IMR-90 (cell line): ENCODE measurements at regions not wholly inside any gene's neighbourhood (a gene's known extent, or its start where the extent isn't known, plus 50 kb on each side); places are given as distances from the start of the nearest gene placed in this dataset.

Source experiments
- ATAC-seq: fragments of 200-7000 bp; cut with Tn5 transposase; 2 replicates; pipeline ENCODE4 v1.9.1; 2020; ENCODE audit warnings: low read depth, mild to moderate bottlenecking, moderate library complexity
- BruUV-seq: library from RNA; stranded (reverse); fragments of 400-500 nt; replicated peaks from 2 replicates; lab custom pipeline; 2021; lab: Mats Ljungman, UMichigan
- CTCF ChIA-PET: fragments of 300-600 bp; formaldehyde crosslinking; extraction: SDS; loops from one replicate; lab custom pipeline; 2021; ENCODE audit warnings: antibody characterized with exemption; lab: Yijun Ruan, JAX
- POLR2A ChIA-PET: fragments of 300-600 bp; sonication (Branson Sonifier 250); formaldehyde crosslinking; loops from one replicate; lab custom pipeline; 2022; ENCODE audit warnings: antibody characterized with exemption; ENCODE audit not compliant: unreplicated experiment; lab: Charles Lee
- DNase-seq: peaks from one replicate; pipeline ENCODE4 v3.0.0; 2013
- H2AFZ ChIP-seq: replicated peaks from 2 replicates; pipeline ENCODE3; 2013; ENCODE audit warnings: low read length, mild to moderate bottlenecking; ENCODE audit not compliant: poor library complexity
- H2AK5ac ChIP-seq: 2 replicates; pipeline ENCODE4 v1.6.1; 2013; ENCODE audit warnings: low read depth, low read length, inconsistent platforms
- H2AK9ac ChIP-seq: replicated peaks from 2 replicates; pipeline ENCODE3; 2013; ENCODE audit warnings: mild to moderate bottlenecking, low read depth, low read length, moderate library complexity; ENCODE audit not compliant: poor library complexity
- H2BK120ac ChIP-seq: 2 replicates; pipeline ENCODE4 v1.6.1; 2013; ENCODE audit warnings: low read depth, low read length, inconsistent platforms
- H2BK15ac ChIP-seq: 3 replicates; pipeline ENCODE4 v1.6.1; 2013; ENCODE audit warnings: low read depth, low read length, inconsistent platforms
- H2BK20ac ChIP-seq: 2 replicates; pipeline ENCODE4 v1.6.1; 2013; ENCODE audit warnings: low read depth, mild to moderate bottlenecking, inconsistent platforms, low read length, moderate library complexity
- H2BK5ac ChIP-seq: 2 replicates; pipeline ENCODE4 v1.6.1; 2013; ENCODE audit warnings: mild to moderate bottlenecking, low read depth, low read length, inconsistent platforms; ENCODE audit not compliant: poor library complexity, severe bottlenecking
- H3K14ac ChIP-seq: replicated peaks from 2 replicates; pipeline ENCODE4 v1.6.1; 2013; ENCODE audit warnings: low read depth, low read length, inconsistent platforms
- H3K18ac ChIP-seq: 2 replicates; pipeline ENCODE4 v1.6.1; 2013; ENCODE audit warnings: low read depth, low read length, control low read depth
- H3K23ac ChIP-seq: 2 replicates; pipeline ENCODE4 v1.6.1; 2013; ENCODE audit warnings: low read depth, low read length, inconsistent platforms
- H3K27ac ChIP-seq: 2 replicates; pipeline ENCODE4 v1.5.1; 2013; ENCODE audit warnings: mild to moderate bottlenecking, control low read depth, low read length; ENCODE audit not compliant: insufficient read depth
- H3K27me3 ChIP-seq: 2 replicates; pipeline ENCODE4 v1.6.1; 2013; ENCODE audit warnings: low read length; ENCODE audit not compliant: control insufficient read depth, insufficient read depth
- H3K36me3 ChIP-seq: 2 replicates; pipeline ENCODE4 v1.6.1; 2013; ENCODE audit warnings: low read length, mixed read lengths; ENCODE audit not compliant: control insufficient read depth, insufficient read depth
- H3K4ac ChIP-seq: 2 replicates; pipeline ENCODE4 v1.6.1; 2013; ENCODE audit warnings: low read depth, low read length, inconsistent platforms
- H3K4me1 ChIP-seq: 2 replicates; pipeline ENCODE4 v1.6.1; 2013; ENCODE audit warnings: low read length, mixed read lengths; ENCODE audit not compliant: control insufficient read depth, insufficient read depth
- H3K4me2 ChIP-seq: 2 replicates; pipeline ENCODE4 v1.6.1; 2013; ENCODE audit warnings: low read depth, mild to moderate bottlenecking, control low read depth, low read length, moderate library complexity
- H3K4me3 ChIP-seq: 2 replicates; pipeline ENCODE4 v1.5.1; 2013; ENCODE audit warnings: low read depth, mild to moderate bottlenecking, control low read depth, low read length, moderate library complexity; ENCODE audit not compliant: insufficient read depth
- H3K56ac ChIP-seq: 2 replicates; pipeline ENCODE4 v1.6.1; 2013; ENCODE audit warnings: low read length, inconsistent platforms; ENCODE audit not compliant: insufficient read depth; ENCODE audit errors: extremely low read depth
- H3K79me1 ChIP-seq, 2 experiments: 2 replicates each; pipeline ENCODE4 v1.6.1; 2013; ENCODE audit warnings: low read length in 2 of 2, inconsistent platforms in 1 of 2, low read depth in 1 of 2
- H3K9ac ChIP-seq: 2 replicates; pipeline ENCODE4 v1.6.1; 2013; ENCODE audit warnings: low read depth, low read length, control low read depth
- H3K9me1 ChIP-seq: 2 replicates; pipeline ENCODE4 v1.6.1; 2013; ENCODE audit warnings: low read length, inconsistent platforms; ENCODE audit not compliant: insufficient read depth
- H3K9me3 ChIP-seq: 2 replicates; pipeline ENCODE4 v1.6.1; 2013; ENCODE audit warnings: low read length; ENCODE audit not compliant: control insufficient read depth, insufficient read depth
- H4K20me1 ChIP-seq: 2 replicates; pipeline ENCODE4 v1.6.1; 2013; ENCODE audit warnings: low read length, inconsistent platforms; ENCODE audit not compliant: insufficient read depth
- H4K5ac ChIP-seq: 2 replicates; pipeline ENCODE4 v1.6.1; 2013; ENCODE audit warnings: mild to moderate bottlenecking, low read depth, low read length, control low read depth
- H4K8ac ChIP-seq, 2 experiments: 2 replicates each; pipeline ENCODE4 v1.6.1; 2013; ENCODE audit warnings: low read depth in 2 of 2, low read length in 2 of 2, control low read depth in 1 of 2, inconsistent platforms in 1 of 2
- H4K91ac ChIP-seq: 2 replicates; pipeline ENCODE4 v1.6.1; 2013; ENCODE audit warnings: low read depth, low read length, inconsistent platforms; ENCODE audit not compliant: insufficient read depth
- CEBPB ChIP-seq: IDR thresholded peaks from 2 replicates; pipeline ENCODE4 v1.6.1; 2012; ENCODE audit warnings: low read depth, low read length, improper control_type of control experiment
- CHD1 ChIP-seq: IDR thresholded peaks from 2 replicates; pipeline ENCODE4 v1.6.1; 2012; ENCODE audit warnings: low read depth, low read length, improper control_type of control experiment
- FOS ChIP-seq: fragments of 150-350 bp; IDR thresholded peaks from 2 replicates; pipeline ENCODE4 v1.6.1; 2016; ENCODE audit warnings: low read depth, low read length
- MAFK ChIP-seq: IDR thresholded peaks from 2 replicates; pipeline ENCODE4 v1.6.1; 2012; ENCODE audit warnings: low read depth, low read length, improper control_type of control experiment
- MXI1 ChIP-seq: IDR thresholded peaks from 2 replicates; pipeline ENCODE4 v1.6.1; 2012; ENCODE audit warnings: low read depth, mild to moderate bottlenecking, low read length, moderate library complexity, borderline replicate concordance
- NFE2L2 ChIP-seq: fragments of 150-350 bp; IDR thresholded peaks from 2 replicates; pipeline ENCODE4 v1.6.1; 2016; ENCODE audit warnings: low read depth, mild to moderate bottlenecking, low read length
- POLR2A ChIP-seq: IDR thresholded peaks from 2 replicates; pipeline ENCODE4 v1.6.1; 2012; ENCODE audit warnings: mild to moderate bottlenecking, low read depth, low read length
- RCOR1 ChIP-seq: IDR thresholded peaks from 2 replicates; pipeline ENCODE4 v1.6.1; 2012; ENCODE audit warnings: mild to moderate bottlenecking, low read length, improper control_type of control experiment; ENCODE audit not compliant: insufficient replicate concordance
- WGBS, 2 experiments: methylation state at CpG; one replicate each; pipeline versions ENCODE4 v1.1.5 to v1.1.7; 2013; ENCODE audit warnings: missing lambda C conversion rate in 2 of 2; ENCODE audit not compliant: insufficient read length in 1 of 2; ENCODE audit errors: extremely low coverage in 2 of 2; 5-methylcytosine and 5-hydroxymethylcytosine counted together
- dilution Hi-C: fragments of 300-500 bp; cut with HindIII; formaldehyde crosslinking; loops from one replicate; pipeline ENCODE4 v1.14.3; 2018; ENCODE audit warnings: low sequenced_read_pairs; ENCODE audit not compliant: unreplicated experiment
- in situ Hi-C: fragments of 300-500 bp; cut with MboI; formaldehyde crosslinking; loops from 3 replicates; pipeline ENCODE4 v1.14.3; 2019; ENCODE audit warnings: low sequenced_read_pairs, inconsistent platforms, mixed read lengths
- intact Hi-C: fragments of 100-400 bp; cut with micrococcal nuclease; formaldehyde crosslinking; loops from 2 replicates; pipeline ENCODE4 v1.10.0; 2022
- TF ChIP-seq, protein P1 (sequence below): conservative IDR thresholded peaks from 2 replicates; pipeline ENCODE4 v1.5.1; 2012; ENCODE audit warnings: mild to moderate bottlenecking, low read depth, low read length, improper control_type of control experiment
- TF ChIP-seq, protein P2 (sequence below): fragments of 150-350 bp; IDR thresholded peaks from 2 replicates; pipeline ENCODE4 v1.6.1; 2016; ENCODE audit warnings: low read depth, mild to moderate bottlenecking, low read length, moderate library complexity, borderline replicate concordance

DNA sequence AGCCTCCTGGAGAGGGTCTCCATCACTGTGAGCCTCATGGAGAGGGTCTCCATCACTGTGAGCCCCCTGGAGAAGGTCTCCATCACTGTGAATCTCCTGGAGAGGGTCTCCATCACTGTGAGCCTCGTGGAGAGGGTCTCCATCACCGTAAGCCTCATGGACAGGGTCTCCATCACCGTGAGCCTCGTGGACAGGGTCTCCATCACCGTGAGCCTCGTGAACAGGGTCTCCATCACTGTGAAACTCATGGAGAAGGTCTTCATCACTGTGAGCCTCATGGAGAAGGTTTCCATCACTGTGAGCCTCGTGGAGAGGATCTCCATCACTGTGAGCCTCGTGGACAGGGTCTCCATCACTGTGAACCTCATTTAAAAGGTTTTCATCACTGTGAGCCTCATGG is 140.0 kb downstream of the ERMARD start:
- Histone ChIP-seq H3K27me3 (no peaks in the 10 kb centered on the region), H2AK5ac (no peak overlapping the region), H2AFZ (no peak overlapping the region), H4K8ac (no peak overlapping the region), H2BK120ac (no peak overlapping the region), H3K9ac (no peak overlapping the region), H3K18ac (no peak overlapping the region), H3K9me3 (peaks cover 52% of the 10 kb centered on the region), H2AK9ac (no peak overlapping the region), H3K14ac (no peak overlapping the region), H3K56ac (no peak overlapping the region), H3K36me3 (no peaks in the 10 kb centered on the region), H3K4me3 (no peak overlapping the region), H2BK15ac (no peak overlapping the region), H4K91ac (no peak overlapping the region), H2BK5ac (no peak overlapping the region), H3K27ac (no peak overlapping the region), H3K79me1 (no peaks in the 10 kb centered on the region), H3K9me1 (no peaks in the 10 kb centered on the region), H3K4ac (no peak overlapping the region), H2BK20ac (no peak overlapping the region), H4K5ac (no peak overlapping the region), H3K4me1 (no peaks in the 10 kb centered on the region), H3K4me2 (no peak overlapping the region), H4K20me1 (no peaks in the 10 kb centered on the region), H3K23ac (no peak overlapping the region)
- TF ChIP-seq, protein P1, sequence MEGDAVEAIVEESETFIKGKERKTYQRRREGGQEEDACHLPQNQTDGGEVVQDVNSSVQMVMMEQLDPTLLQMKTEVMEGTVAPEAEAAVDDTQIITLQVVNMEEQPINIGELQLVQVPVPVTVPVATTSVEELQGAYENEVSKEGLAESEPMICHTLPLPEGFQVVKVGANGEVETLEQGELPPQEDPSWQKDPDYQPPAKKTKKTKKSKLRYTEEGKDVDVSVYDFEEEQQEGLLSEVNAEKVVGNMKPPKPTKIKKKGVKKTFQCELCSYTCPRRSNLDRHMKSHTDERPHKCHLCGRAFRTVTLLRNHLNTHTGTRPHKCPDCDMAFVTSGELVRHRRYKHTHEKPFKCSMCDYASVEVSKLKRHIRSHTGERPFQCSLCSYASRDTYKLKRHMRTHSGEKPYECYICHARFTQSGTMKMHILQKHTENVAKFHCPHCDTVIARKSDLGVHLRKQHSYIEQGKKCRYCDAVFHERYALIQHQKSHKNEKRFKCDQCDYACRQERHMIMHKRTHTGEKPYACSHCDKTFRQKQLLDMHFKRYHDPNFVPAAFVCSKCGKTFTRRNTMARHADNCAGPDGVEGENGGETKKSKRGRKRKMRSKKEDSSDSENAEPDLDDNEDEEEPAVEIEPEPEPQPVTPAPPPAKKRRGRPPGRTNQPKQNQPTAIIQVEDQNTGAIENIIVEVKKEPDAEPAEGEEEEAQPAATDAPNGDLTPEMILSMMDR: no peak
- no peak for TF ChIP-seq NFE2L2
- TF ChIP-seq, protein P2, sequence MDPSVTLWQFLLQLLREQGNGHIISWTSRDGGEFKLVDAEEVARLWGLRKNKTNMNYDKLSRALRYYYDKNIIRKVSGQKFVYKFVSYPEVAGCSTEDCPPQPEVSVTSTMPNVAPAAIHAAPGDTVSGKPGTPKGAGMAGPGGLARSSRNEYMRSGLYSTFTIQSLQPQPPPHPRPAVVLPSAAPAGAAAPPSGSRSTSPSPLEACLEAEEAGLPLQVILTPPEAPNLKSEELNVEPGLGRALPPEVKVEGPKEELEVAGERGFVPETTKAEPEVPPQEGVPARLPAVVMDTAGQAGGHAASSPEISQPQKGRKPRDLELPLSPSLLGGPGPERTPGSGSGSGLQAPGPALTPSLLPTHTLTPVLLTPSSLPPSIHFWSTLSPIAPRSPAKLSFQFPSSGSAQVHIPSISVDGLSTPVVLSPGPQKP: no peak
- TF ChIP-seq MAFK: no peak
- no peak for TF ChIP-seq CEBPB
- TF ChIP-seq RCOR1: no peak
- TF ChIP-seq FOS: no peak
- TF ChIP-seq CHD1: no peak
- no peak for TF ChIP-seq POLR2A
- TF ChIP-seq MXI1: no peak
- ATAC-seq (no peak), DNase-seq (no peak)
- WGBS, 2 experiments: 24% methylated on average over 6 of the region's 8 CpGs; no CpG with 5 or more reads in 1 of the 2 experiments
- in situ Hi-C loops (no loop called here), intact Hi-C loops (no loop called here), dilution Hi-C loops (no loop called here)
- ChIA-PET POLR2A (no interaction called here), CTCF (no interaction called here)
- BruUV-seq: no TSS peak
